ENCODE measurements at regions not wholly inside any gene's neighbourhood (a gene's known extent, or its start where the extent isn't known, plus 50 kb on each side); places are given as distances from the start of the nearest gene placed in this dataset.

GRCh38 chr6:22399693-22400092 lies 102.9 kb upstream of the PRL start:
- no peak for DNase-seq

- no peak for DNase-seq
These were observed 104.4 kb upstream of the PRL start for GRCh38 chr6:22401206-22401605.

GRCh38 chr6:22401932-22402331 lies 105.1 kb upstream of the PRL start:
- DNase-seq = no peak

- no peak for DNase-seq
These were observed 112.7 kb upstream of the PRL start for GRCh38 chr6:22409486-22409885.

GRCh38 chr6:22411376-22412105 lies 114.7 kb upstream of the PRL start:
- DNase-seq = no peak

- no peak for DNase-seq
These were observed 116.2 kb upstream of the PRL start for GRCh38 chr6:22412994-22413393.

GRCh38 chr6:22413681-22414311 lies 117.0 kb upstream of the PRL start:
- DNase-seq = no peak

- no peak for DNase-seq
These were observed 121.9 kb upstream of the PRL start for GRCh38 chr6:22418714-22419113.

GRCh38 chr6:22421198-22421597 lies 124.4 kb upstream of the PRL start:
- no peak for DNase-seq

GRCh38 chr6:22424196-22424595 lies 127.4 kb upstream of the PRL start:
- no peak for DNase-seq

- peak; percentile 24 for DNase-seq
These were observed 135.2 kb upstream of the PRL start for GRCh38 chr6:22432060-22432459.

GRCh38 chr6:22433745-22434144 lies 135.6 kb upstream of the HDGFL1 start:
- DNase-seq = no peak

- no peak for DNase-seq
These were observed 134.2 kb upstream of the HDGFL1 start for GRCh38 chr6:22435151-22435550.

GRCh38 chr6:22436134-22436533 lies 133.2 kb upstream of the HDGFL1 start:
- no peak for DNase-seq

- no peak for DNase-seq
These were observed 131.7 kb upstream of the HDGFL1 start for GRCh38 chr6:22437665-22438064.

- no peak for DNase-seq
These were observed 126.5 kb upstream of the HDGFL1 start for GRCh38 chr6:22442826-22443225.

- DNase-seq = no peak
These were observed 125.0 kb upstream of the HDGFL1 start for GRCh38 chr6:22444330-22444729.

GRCh38 chr6:22445946-22446345 lies 123.4 kb upstream of the HDGFL1 start:
- DNase-seq = no peak

- DNase-seq = peak; percentile 19
These were observed 121.8 kb upstream of the HDGFL1 start for GRCh38 chr6:22447249-22448196.

- peak; percentile 75 for DNase-seq
These were observed 121.1 kb upstream of the HDGFL1 start for GRCh38 chr6:22448291-22448711.

- DNase-seq = no peak
These were observed 117.4 kb upstream of the HDGFL1 start for GRCh38 chr6:22451962-22452361.

- no peak for DNase-seq
These were observed 114.0 kb upstream of the HDGFL1 start for GRCh38 chr6:22455378-22455777.

- no peak for DNase-seq
These were observed 111.4 kb upstream of the HDGFL1 start for GRCh38 chr6:22457996-22458395.

Measured in renal pelvis (tissue), 1 donor.